ENCODE measurements at regions not wholly inside any gene's neighbourhood (a gene's known extent, or its start where the extent isn't known, plus 50 kb on each side); places are given as distances from the start of the nearest gene placed in this dataset.

DNA sequence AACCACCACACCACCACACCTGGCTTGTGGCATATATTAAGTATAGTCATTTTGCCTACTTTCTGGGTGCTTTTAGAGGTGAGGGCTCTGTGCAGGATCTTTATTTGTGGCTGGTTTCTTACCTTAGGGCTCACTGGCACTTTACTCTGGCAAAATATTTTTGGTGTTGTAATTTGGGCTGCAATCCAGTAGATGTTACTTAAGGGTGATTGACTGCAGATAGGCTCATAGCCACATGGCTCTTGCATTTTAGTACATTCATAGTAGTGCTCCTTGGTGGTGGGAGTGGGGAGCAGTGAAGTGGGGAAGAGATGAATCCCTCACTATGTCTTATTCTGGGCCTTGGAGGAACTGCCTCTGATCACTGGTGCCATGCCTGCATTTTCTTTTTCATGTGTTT is 376.1 kb upstream of the GRIN3A start:
- no peak for DNase-seq

- DNase-seq, result no peak
Observed at GRCh38 chr9:102113191-102113590, 374.7 kb upstream of the GRIN3A start.

DNA sequence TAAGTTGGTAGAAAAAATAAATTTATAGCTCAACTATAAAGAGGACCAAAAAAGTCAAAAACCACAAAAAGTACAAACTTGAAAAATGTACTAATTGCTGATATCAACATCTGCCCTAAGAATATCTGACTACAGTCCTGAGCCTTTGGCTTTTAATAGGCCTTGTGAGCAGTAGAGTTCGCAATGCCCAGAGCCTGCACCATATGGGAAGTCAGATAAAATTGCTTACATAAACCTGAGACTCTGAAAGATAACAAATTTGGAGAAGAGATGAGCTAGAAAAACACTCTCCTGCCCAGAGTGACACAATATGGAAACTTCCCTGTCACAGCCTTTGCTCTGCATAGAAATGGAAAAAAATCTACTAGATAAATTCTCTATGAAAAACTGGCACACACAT is 368.0 kb upstream of the GRIN3A start:
- no peak for DNase-seq

DNA sequence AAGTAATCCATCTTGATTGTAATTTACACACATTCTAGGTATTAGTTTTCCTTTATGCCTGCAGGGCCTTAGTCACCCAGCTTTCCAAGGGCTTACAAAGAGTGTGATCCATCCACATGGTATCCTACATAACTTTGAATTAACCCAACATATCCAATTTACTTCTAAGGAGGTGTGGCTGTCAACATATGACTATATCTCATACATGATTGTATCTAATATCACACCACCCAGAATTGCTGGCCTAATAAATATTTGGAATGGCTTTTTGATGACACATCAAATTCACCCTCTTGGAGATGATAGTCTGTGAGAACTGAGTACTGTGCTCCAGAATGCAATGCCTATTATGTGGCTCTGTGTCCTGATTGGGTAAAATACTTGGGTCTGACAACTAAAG is 363.3 kb upstream of the GRIN3A start:
- DNase-seq, result no peak

DNA sequence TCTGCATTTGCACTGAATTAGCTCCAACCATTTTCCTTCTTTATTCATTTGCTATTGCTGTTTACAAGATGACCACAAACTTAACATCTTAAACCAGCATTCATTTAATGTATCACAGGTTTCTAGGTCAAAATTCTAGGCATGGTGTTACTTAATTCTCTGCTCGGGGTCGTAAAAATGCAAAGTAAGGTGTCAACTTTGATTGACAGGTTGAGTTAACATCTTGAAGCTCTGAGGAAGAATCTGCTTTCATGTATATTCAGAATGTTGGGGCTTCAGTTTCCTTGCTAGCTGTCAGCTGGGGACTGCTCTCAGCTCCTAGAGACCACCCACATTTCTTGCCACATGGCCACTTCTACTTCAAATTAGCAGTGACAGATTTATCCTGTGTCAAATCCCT is 348.7 kb upstream of the GRIN3A start:
- no peak for DNase-seq

- no peak for DNase-seq
Observed at GRCh38 chr9:102085548-102085947, 347.1 kb upstream of the GRIN3A start.

DNA sequence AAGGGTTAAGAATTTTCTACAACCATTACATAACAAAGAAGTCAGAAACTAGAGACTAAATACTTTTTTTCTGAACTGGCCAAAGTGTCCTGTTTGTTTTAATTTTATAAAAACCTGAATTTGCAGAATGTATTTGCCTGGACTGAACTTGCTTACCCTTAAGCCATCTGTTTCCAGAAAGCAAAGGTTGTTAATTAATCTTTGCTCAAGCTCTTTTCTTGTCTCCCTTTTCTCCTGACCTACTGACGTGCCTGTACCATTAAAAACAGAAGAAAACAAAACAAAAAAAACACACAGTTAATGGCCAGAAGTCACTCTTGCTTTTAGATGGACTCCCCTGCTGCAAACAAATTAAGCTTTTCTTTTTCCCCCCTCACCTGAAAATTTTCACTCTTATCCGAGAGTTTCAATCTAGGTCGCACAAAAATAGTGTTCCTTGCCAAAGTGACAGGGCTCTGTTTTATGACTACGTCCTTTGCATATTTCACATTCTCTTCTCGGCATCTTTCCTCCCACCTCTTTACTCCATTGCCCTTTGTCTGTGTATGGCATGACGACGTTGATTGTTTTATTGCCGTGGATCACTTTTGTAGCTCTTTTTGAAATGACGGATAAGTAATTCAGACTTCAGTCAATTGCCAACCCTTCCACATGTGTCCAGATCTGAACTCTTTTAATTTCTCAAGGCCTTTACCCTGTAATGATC is 333.8 kb upstream of the GRIN3A start:
- no peak for DNase-seq

- DNase-seq, result no peak
Observed at GRCh38 chr9:102069969-102070368, 331.5 kb upstream of the GRIN3A start.

DNA sequence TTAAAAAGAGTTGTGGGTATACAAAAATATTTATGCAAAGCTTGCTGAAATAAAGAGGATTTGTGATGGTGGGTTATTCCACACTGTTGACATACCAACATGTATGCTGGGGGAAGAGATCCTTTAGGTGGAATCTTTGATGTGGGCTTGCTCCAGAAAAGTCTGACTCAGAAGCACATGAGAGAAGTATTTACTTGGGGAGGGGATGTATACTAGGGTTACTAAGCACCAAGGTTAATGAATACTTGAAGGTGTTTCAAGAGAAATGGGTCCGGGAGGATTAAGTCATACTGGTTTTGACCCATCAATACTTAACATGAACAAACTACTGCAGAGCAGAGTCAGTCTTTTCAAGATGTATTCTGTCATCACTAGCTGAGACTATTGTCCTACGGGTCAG is 316.4 kb upstream of the GRIN3A start:
- no peak for DNase-seq

DNA sequence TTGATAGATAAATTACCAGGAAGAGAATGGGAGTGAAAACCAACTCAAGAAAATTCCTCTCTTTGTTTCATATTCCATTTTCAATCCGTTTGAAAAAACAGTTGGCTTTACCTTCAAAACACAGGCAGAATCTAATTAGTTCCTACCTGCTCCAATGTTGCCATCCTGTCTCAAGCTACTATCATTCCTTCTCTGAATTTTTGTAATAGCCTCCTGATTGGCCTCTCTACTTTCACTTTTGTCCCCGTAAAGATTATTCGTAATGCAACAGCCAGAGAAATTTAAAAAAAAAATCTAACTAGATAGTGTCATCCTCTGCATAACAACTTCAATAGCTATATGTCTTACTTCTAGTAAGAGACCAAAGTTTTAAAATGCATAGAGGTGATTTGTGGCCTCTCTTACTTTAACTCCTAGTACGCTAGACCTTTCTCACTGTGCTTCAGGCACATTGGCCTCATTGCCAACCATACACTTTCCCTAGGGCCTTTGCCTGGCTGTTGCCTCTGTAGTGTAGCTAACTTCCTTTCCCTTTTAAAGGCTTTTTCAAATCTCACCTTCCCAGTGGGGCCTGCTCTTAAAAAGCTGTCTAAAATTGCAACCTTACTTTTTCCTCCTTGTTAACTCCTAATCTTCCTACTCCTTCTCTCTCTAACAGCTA is 311.3 kb upstream of the GRIN3A start:
- no peak for DNase-seq

- DNase-seq, result no peak
Observed at GRCh38 chr9:102047549-102047948, 309.1 kb upstream of the GRIN3A start.

- no peak for DNase-seq
Observed at GRCh38 chr9:102044133-102044532, 305.7 kb upstream of the GRIN3A start.

GRCh38 chr9:102038006-102038405 is 299.6 kb upstream of the GRIN3A start:
- DNase-seq, result no peak

DNA sequence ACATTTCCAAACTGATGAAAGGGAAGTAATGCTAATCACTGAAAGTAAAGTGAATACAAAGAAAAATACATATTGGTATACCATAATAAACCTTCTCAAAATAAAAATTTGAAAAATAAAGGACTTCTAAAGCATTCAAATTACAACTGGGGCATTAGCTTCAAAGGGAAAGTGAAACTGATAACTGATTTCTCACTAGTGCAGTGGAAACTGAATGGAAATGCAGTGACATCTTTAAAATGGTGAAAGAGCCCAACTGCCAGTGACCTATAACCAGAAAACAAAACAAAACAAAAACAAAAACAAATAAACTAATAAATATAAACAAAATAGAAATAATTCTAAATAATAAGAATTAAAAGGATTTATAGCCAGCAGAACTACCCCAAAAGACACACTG is 297.5 kb upstream of the GRIN3A start:
- DNase-seq, result no peak

GRCh38 chr9:102032614-102033013 is 294.2 kb upstream of the GRIN3A start:
- no peak for DNase-seq

DNA sequence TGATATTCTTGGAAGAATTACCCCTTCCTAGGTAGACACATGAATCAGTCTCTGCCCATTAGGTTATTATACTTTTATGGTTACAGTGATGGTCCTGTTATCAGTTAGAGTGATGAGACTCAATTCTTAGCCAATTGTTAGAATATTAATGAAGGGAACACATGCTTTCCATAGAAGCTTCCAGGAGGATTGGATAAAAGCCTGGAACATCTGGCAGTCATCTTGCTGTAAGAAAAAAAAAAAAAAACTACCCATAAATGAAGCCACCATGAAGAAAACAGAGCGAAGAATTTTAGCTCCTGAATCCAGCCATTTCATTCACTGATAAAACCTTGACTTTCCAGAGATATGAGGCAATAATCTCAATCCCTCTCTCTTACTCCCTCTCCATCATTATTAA is 262.5 kb upstream of the GRIN3A start:
- DNase-seq, result no peak

DNA sequence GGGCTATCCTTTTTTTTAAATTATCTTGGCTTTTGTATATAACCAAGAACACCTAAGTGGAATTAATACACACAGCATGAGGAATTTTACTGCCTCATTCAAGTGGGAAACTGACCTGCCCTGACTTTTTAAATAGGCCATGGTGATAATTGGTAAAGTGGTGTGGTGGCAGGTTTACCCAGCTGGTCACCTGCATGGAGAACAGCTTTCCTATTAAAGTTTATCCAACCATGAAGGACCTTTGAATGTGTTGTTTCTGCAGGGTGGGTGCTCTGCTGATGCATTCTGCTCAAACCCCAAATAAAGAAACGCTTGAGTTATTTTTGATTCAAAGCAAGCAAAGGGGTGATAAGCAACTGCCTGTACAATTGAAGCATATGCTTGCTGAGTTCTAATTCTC is 261.0 kb upstream of the GRIN3A start:
- peak; percentile 6 to 19 for DNase-seq

- DNase-seq, result no peak
Observed at GRCh38 chr9:101995231-101995630, 256.8 kb upstream of the GRIN3A start.

- no peak for DNase-seq
Observed at GRCh38 chr9:101993771-101994170, 255.3 kb upstream of the GRIN3A start.

DNA sequence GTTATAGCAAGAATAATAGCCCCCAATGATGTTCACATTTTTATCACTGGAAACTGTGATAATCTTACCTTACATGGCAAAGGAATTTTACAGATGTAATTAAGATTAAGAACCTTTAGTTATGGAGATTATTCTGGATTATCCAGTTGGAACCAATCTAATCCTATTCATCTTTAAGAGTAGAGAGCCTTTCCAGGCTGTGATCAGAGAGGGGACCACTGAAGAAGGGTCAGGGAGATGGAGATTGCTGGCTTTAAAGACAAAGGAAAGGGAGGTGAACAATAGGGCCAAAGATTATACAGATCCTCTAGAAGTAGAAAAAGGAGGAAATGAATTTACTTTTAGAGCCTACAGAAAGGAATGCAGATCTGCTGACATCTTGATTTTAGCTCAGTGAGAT is 253.5 kb upstream of the GRIN3A start:
- DNase-seq, result no peak

DNA sequence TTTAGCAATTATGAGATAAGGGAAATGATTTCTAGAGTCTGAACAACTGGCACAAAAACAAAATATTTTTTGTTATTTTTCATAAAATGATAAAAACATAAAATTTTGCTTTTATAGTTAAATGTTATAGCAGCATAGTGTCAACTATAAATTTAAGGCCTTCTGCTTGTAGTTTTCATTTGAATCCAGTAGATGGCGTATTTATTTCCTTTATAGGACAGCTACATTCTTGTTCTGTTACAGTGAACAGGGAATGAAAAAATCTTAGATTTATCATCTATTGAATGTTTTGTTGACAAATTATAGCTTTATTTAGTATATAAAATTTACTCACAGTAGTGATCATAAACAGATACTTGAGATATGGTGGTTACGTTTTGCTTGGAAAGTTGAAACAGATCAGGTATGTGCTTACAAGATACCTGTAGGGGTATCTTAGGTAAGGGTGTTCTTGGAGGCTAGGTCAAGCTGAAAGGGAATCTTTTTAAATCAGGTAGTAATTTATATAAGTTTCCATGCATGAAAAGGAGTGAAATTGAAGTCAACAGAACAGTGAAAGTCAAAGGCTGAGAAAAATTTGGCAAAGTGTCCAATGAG is 239.3 kb upstream of the GRIN3A start:
- DNase-seq, result peak in 1 of 2 experiments; percentile 38

- no peak for DNase-seq
Observed at GRCh38 chr9:101970609-101971008, 232.2 kb upstream of the GRIN3A start.

GRCh38 chr9:101968392-101968791 is 229.9 kb upstream of the GRIN3A start:
- DNase-seq, result no peak

- DNase-seq, result no peak
Observed at GRCh38 chr9:101966691-101967090, 228.2 kb upstream of the GRIN3A start.

DNA sequence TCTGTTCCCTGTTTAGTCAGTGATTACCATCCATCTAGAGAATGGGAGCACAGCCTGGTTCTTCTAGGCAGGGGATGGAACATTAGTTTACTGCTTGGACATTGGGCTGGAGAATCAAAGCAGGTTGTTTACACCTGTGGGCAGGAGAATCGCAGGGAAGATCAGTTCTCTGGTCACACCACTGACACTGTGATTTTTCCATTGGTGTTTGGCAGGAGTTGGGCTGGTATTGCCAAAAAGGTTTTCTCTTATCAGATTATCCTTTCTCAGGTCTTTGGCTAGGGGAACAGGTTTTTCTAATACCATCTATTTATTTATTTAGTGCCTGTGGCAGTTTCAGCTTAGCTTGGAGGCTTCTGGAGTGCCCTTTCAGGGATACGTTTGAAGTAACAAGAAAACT is 219.3 kb upstream of the GRIN3A start:
- DNase-seq, result no peak

Measured in NCI-H526 (cell line).